ENCODE measurements at regions not wholly inside any gene's neighbourhood (a gene's known extent, or its start where the extent isn't known, plus 50 kb on each side); places are given as distances from the start of the nearest gene placed in this dataset.

- H3K79me2 ChIP-seq (ENCODE audit: control insufficient read depth, insufficient read depth, low read length): no peaks in the 10 kb centered on the region
- in situ Hi-C loops (cut with MboI): no loop called here
- TF ChIP-seq PURB (CRISPR knock-in tag; IDR thresholded peaks at IDR 0.05; ENCODE audit: low read depth): no peak
- no peak for TF ChIP-seq ZNF347 (CRISPR knock-in tag; IDR thresholded peaks at IDR 0.05; ENCODE audit: low read depth)
- TF ChIP-seq DLX4 (CRISPR knock-in tag; IDR thresholded peaks at IDR 0.05): no peak
- TF ChIP-seq NFATC3 (IDR thresholded peaks at IDR 0.05): no peak
- TF ChIP-seq CBFB (CRISPR knock-in tag; IDR thresholded peaks at IDR 0.05): no peak
- TF ChIP-seq ZNF41 (CRISPR knock-in tag; conservative IDR thresholded peaks at IDR 0.05): no peak
- TF ChIP-seq E2F3 (CRISPR knock-in tag; IDR thresholded peaks at IDR 0.05): no peak
- no peak for TF ChIP-seq CTCFL (IDR thresholded peaks at IDR 0.05; ENCODE audit: borderline replicate concordance, insufficient read depth, low read depth, low read length, poor library complexity, severe bottlenecking)
- no peak for TF ChIP-seq SMAD2 (IDR thresholded peaks at IDR 0.05; ENCODE audit: low read depth, low read length)
- no peak for TF ChIP-seq ZBED1 (IDR thresholded peaks at IDR 0.05)
- TF ChIP-seq SREBF1 (IDR thresholded peaks at IDR 0.05; ENCODE audit: borderline replicate concordance, low read depth, low read length): no peak
- no peak for TF ChIP-seq SNAPC5 (CRISPR knock-in tag; IDR thresholded peaks at IDR 0.05)
- H3K4me1 ChIP-seq (replicated peaks in 1 of 2; ENCODE audit: control insufficient read depth in 2 of 2, insufficient read depth in 2 of 2, low read length in 2 of 2): no peaks in the 10 kb centered on the region
- H2AFZ ChIP-seq (ENCODE audit: low read depth, low read length): no peak overlapping the region
- no peak for FAIRE-seq
- no peak overlapping the region for H3K4me3 ChIP-seq
- H3K27me3 ChIP-seq (ENCODE audit: control insufficient read depth in 2 of 2, insufficient read depth in 2 of 2, low read length in 2 of 2): no peaks in the 10 kb centered on the region
- DNase-seq (ENCODE audit: extremely low read depth in 1 of 4, low spot score in 3 of 4): no peak
- H4K20me1 ChIP-seq (replicated peaks; ENCODE audit: control insufficient read depth, insufficient read depth, low read length): no peaks in the 10 kb centered on the region
- intact Hi-C loops (cut with micrococcal nuclease): no loop called here
- no peak overlapping the region for H3K27ac ChIP-seq (ENCODE audit: extremely low read depth, low read depth, low read length)
- no peak for ATAC-seq
- no peaks in the 10 kb centered on the region for H3K36me3 ChIP-seq (ENCODE audit: control insufficient read depth, insufficient read depth, low read length)
- no peaks in the 10 kb centered on the region for H3K9me1 ChIP-seq (ENCODE audit: control insufficient read depth, insufficient read depth, low read length)
- no peak overlapping the region for H3K4me2 ChIP-seq (ENCODE audit: insufficient read depth, low read length)
- POLR2A ChIA-PET: no interaction called here
- CTCF ChIA-PET (ENCODE audit: low intra/inter-chr PET ratio): no interaction called here
- no peak overlapping the region for H3K9ac ChIP-seq (ENCODE audit: insufficient read depth in 1 of 2, low read depth in 2 of 2, low read length in 2 of 2)
- H3K9me3 ChIP-seq (replicated peaks; ENCODE audit: control insufficient read depth, insufficient read depth, low read depth, low read length): no peaks in the 10 kb centered on the region
- no TSS peak for BruUV-seq (replicated peaks)
Observed at GRCh38 chr5:120386981-120387380, 77.1 kb upstream of the PRR16 start.

All from K562 (cell line).